ENCODE measurements at regions not wholly inside any gene's neighbourhood (a gene's known extent, or its start where the extent isn't known, plus 50 kb on each side); places are given as distances from the start of the nearest gene placed in this dataset.

GRCh38 chr7:115552766-115553165 lies 477.8 kb downstream of the TFEC start:
- intact Hi-C loops (cut with micrococcal nuclease; ENCODE audit: unreplicated experiment) = no loop called here

GRCh38 chr7:115549910-115550309 lies 480.7 kb downstream of the TFEC start:
- DNase-seq = no peak
- no peaks in the 10 kb centered on the region for H3K27me3 ChIP-seq (ENCODE audit: insufficient read depth, low read depth)
- no peaks in the 10 kb centered on the region; the same call in 1 of the 2 replicates for H3K9me2 ChIP-seq (ENCODE audit: insufficient read depth)
- intact Hi-C loops (cut with micrococcal nuclease; ENCODE audit: unreplicated experiment) = no loop called here
- H3F3A ChIP-seq (ENCODE audit: insufficient read depth, low read depth) = no peaks in the 10 kb centered on the region
- H4K20me1 ChIP-seq (ENCODE audit: insufficient read depth) = no peaks in the 10 kb centered on the region
- H3K27ac ChIP-seq = no peak overlapping the region
- no TSS peak for BruUV-seq (replicated peaks)
- no peaks in the 10 kb centered on the region for H3K9me3 ChIP-seq (ENCODE audit: insufficient read depth, low read depth)
- H3K36me3 ChIP-seq (ENCODE audit: low read depth) = no peaks in the 10 kb centered on the region
- no peak overlapping the region for H3K4me2 ChIP-seq
- no peak for TF ChIP-seq CTCF (conservative IDR thresholded peaks at IDR 0.05)
- POLR2A ChIA-PET (ENCODE audit: unreplicated experiment) = interaction anchor here (0.6 kb wide), 1 partner anchor 171 kb away, joined by 5 read pairs; no protein-coding TSS in a partner anchor
- H3K4me1 ChIP-seq (replicated peaks; ENCODE audit: insufficient read depth) = peaks cover 5% of the 10 kb centered on the region; the same call in 1 of the 2 replicates
- no peak overlapping the region for H2AFZ ChIP-seq
- no peaks in the 10 kb centered on the region for H3K79me2 ChIP-seq (ENCODE audit: low read depth)
- CTCF ChIA-PET = no interaction called here
- no peak overlapping the region for H3K4me3 ChIP-seq

More at GRCh38 chr7:115552766-115553165, 477.8 kb downstream of the TFEC start:
- no TSS peak for BruUV-seq (replicated peaks)
- H3F3A ChIP-seq (ENCODE audit: insufficient read depth, low read depth) = no peaks in the 10 kb centered on the region
- no peaks in the 10 kb centered on the region for H3K79me2 ChIP-seq (ENCODE audit: low read depth)
- no peak overlapping the region for H3K27ac ChIP-seq
- no peak overlapping the region for H2AFZ ChIP-seq
- H4K20me1 ChIP-seq (ENCODE audit: insufficient read depth) = no peaks in the 10 kb centered on the region
- no peaks in the 10 kb centered on the region for H3K9me3 ChIP-seq (ENCODE audit: insufficient read depth, low read depth)
- POLR2A ChIA-PET (ENCODE audit: unreplicated experiment) = no interaction called here
- no peaks in the 10 kb centered on the region for H3K36me3 ChIP-seq (ENCODE audit: low read depth)
- no peak for TF ChIP-seq EZH2 (IDR thresholded peaks at IDR 0.05; ENCODE audit: low read depth)
- no peak for TF ChIP-seq CTCF (conservative IDR thresholded peaks at IDR 0.05)
- no peak overlapping the region for H3K4me2 ChIP-seq
- no peaks in the 10 kb centered on the region; the same call in 1 of the 2 replicates for H3K9me2 ChIP-seq (ENCODE audit: insufficient read depth)
- CTCF ChIA-PET = no interaction called here
- no peaks in the 10 kb centered on the region for H3K27me3 ChIP-seq (ENCODE audit: insufficient read depth, low read depth)
- DNase-seq = no peak
- no peak overlapping the region for H3K4me3 ChIP-seq
- H3K4me1 ChIP-seq (replicated peaks; ENCODE audit: insufficient read depth) = no peaks in the 10 kb centered on the region

- DNase-seq = no peak
- BruUV-seq (replicated peaks) = no TSS peak
- Histone ChIP-seq H3K36me3 (ENCODE audit: low read depth) (no peaks in the 10 kb centered on the region), H3K4me1 (replicated peaks; ENCODE audit: insufficient read depth) (peaks cover 5% of the 10 kb centered on the region; the same call in 1 of the 2 replicates), H3K4me3 (no peak overlapping the region), H2AFZ (no peak overlapping the region), H3K27me3 (ENCODE audit: insufficient read depth, low read depth) (no peaks in the 10 kb centered on the region), H3K79me2 (ENCODE audit: low read depth) (no peaks in the 10 kb centered on the region), H3F3A (ENCODE audit: insufficient read depth, low read depth) (no peaks in the 10 kb centered on the region), H3K4me2 (no peak overlapping the region), H4K20me1 (ENCODE audit: insufficient read depth) (no peaks in the 10 kb centered on the region), H3K27ac (no peak overlapping the region), H3K9me2 (ENCODE audit: insufficient read depth) (no peaks in the 10 kb centered on the region; the same call in 1 of the 2 replicates), H3K9me3 (ENCODE audit: insufficient read depth, low read depth) (no peaks in the 10 kb centered on the region)
- POLR2A ChIA-PET (ENCODE audit: unreplicated experiment) = no interaction called here
- intact Hi-C loops (cut with micrococcal nuclease; ENCODE audit: unreplicated experiment) = no loop called here
- CTCF ChIA-PET = no interaction called here
- TF ChIP-seq EZH2 (IDR thresholded peaks at IDR 0.05; ENCODE audit: low read depth) (no peak), CTCF (conservative IDR thresholded peaks at IDR 0.05) (no peak)
Observed at GRCh38 chr7:115548756-115549155, 481.8 kb downstream of the TFEC start.

Measured in PC-9 (cell line).